IMR-90 (cell line): ENCODE measurements at regions not wholly inside any gene's neighbourhood (a gene's known extent, or its start where the extent isn't known, plus 50 kb on each side); places are given as distances from the start of the nearest gene placed in this dataset.

Experiments
- ATAC-seq: fragments of 200-7000 bp; cut with Tn5 transposase; 2 replicates; pipeline ENCODE4 v1.9.1; 2020; ENCODE audit warnings: low read depth, mild to moderate bottlenecking, moderate library complexity
- BruUV-seq: library from RNA; stranded (reverse); fragments of 400-500 nt; replicated peaks from 2 replicates; lab custom pipeline; 2021; lab: Mats Ljungman, UMichigan
- CTCF ChIA-PET: fragments of 300-600 bp; formaldehyde crosslinking; extraction: SDS; loops from one replicate; lab custom pipeline; 2021; ENCODE audit warnings: antibody characterized with exemption; lab: Yijun Ruan, JAX
- POLR2A ChIA-PET: fragments of 300-600 bp; sonication (Branson Sonifier 250); formaldehyde crosslinking; loops from one replicate; lab custom pipeline; 2022; ENCODE audit warnings: antibody characterized with exemption; ENCODE audit not compliant: unreplicated experiment; lab: Charles Lee
- DNase-seq: peaks from one replicate; pipeline ENCODE4 v3.0.0; 2013
- H2AFZ ChIP-seq: replicated peaks from 2 replicates; pipeline ENCODE3; 2013; ENCODE audit warnings: low read length, mild to moderate bottlenecking; ENCODE audit not compliant: poor library complexity
- H2AK5ac ChIP-seq: 2 replicates; pipeline ENCODE4 v1.6.1; 2013; ENCODE audit warnings: low read depth, low read length, inconsistent platforms
- H2AK9ac ChIP-seq: replicated peaks from 2 replicates; pipeline ENCODE3; 2013; ENCODE audit warnings: mild to moderate bottlenecking, low read depth, low read length, moderate library complexity; ENCODE audit not compliant: poor library complexity
- H2BK120ac ChIP-seq: 2 replicates; pipeline ENCODE4 v1.6.1; 2013; ENCODE audit warnings: low read depth, low read length, inconsistent platforms
- H2BK15ac ChIP-seq: 3 replicates; pipeline ENCODE4 v1.6.1; 2013; ENCODE audit warnings: low read depth, low read length, inconsistent platforms
- H2BK20ac ChIP-seq: 2 replicates; pipeline ENCODE4 v1.6.1; 2013; ENCODE audit warnings: low read depth, mild to moderate bottlenecking, inconsistent platforms, low read length, moderate library complexity
- H2BK5ac ChIP-seq: 2 replicates; pipeline ENCODE4 v1.6.1; 2013; ENCODE audit warnings: mild to moderate bottlenecking, low read depth, low read length, inconsistent platforms; ENCODE audit not compliant: poor library complexity, severe bottlenecking
- H3K14ac ChIP-seq: replicated peaks from 2 replicates; pipeline ENCODE4 v1.6.1; 2013; ENCODE audit warnings: low read depth, low read length, inconsistent platforms
- H3K18ac ChIP-seq: 2 replicates; pipeline ENCODE4 v1.6.1; 2013; ENCODE audit warnings: low read depth, low read length, control low read depth
- H3K23ac ChIP-seq: 2 replicates; pipeline ENCODE4 v1.6.1; 2013; ENCODE audit warnings: low read depth, low read length, inconsistent platforms
- H3K27ac ChIP-seq: 2 replicates; pipeline ENCODE4 v1.5.1; 2013; ENCODE audit warnings: mild to moderate bottlenecking, control low read depth, low read length; ENCODE audit not compliant: insufficient read depth
- H3K27me3 ChIP-seq: 2 replicates; pipeline ENCODE4 v1.6.1; 2013; ENCODE audit warnings: low read length; ENCODE audit not compliant: control insufficient read depth, insufficient read depth
- H3K36me3 ChIP-seq: 2 replicates; pipeline ENCODE4 v1.6.1; 2013; ENCODE audit warnings: low read length, mixed read lengths; ENCODE audit not compliant: control insufficient read depth, insufficient read depth
- H3K4ac ChIP-seq: 2 replicates; pipeline ENCODE4 v1.6.1; 2013; ENCODE audit warnings: low read depth, low read length, inconsistent platforms
- H3K4me1 ChIP-seq: 2 replicates; pipeline ENCODE4 v1.6.1; 2013; ENCODE audit warnings: low read length, mixed read lengths; ENCODE audit not compliant: control insufficient read depth, insufficient read depth
- H3K4me2 ChIP-seq: 2 replicates; pipeline ENCODE4 v1.6.1; 2013; ENCODE audit warnings: low read depth, mild to moderate bottlenecking, control low read depth, low read length, moderate library complexity
- H3K4me3 ChIP-seq: 2 replicates; pipeline ENCODE4 v1.5.1; 2013; ENCODE audit warnings: low read depth, mild to moderate bottlenecking, control low read depth, low read length, moderate library complexity; ENCODE audit not compliant: insufficient read depth
- H3K56ac ChIP-seq: 2 replicates; pipeline ENCODE4 v1.6.1; 2013; ENCODE audit warnings: low read length, inconsistent platforms; ENCODE audit not compliant: insufficient read depth; ENCODE audit errors: extremely low read depth
- H3K79me1 ChIP-seq, 2 experiments: 2 replicates each; pipeline ENCODE4 v1.6.1; 2013; ENCODE audit warnings: low read length in 2 of 2, inconsistent platforms in 1 of 2, low read depth in 1 of 2
- H3K9ac ChIP-seq: 2 replicates; pipeline ENCODE4 v1.6.1; 2013; ENCODE audit warnings: low read depth, low read length, control low read depth
- H3K9me1 ChIP-seq: 2 replicates; pipeline ENCODE4 v1.6.1; 2013; ENCODE audit warnings: low read length, inconsistent platforms; ENCODE audit not compliant: insufficient read depth
- H3K9me3 ChIP-seq: 2 replicates; pipeline ENCODE4 v1.6.1; 2013; ENCODE audit warnings: low read length; ENCODE audit not compliant: control insufficient read depth, insufficient read depth
- H4K20me1 ChIP-seq: 2 replicates; pipeline ENCODE4 v1.6.1; 2013; ENCODE audit warnings: low read length, inconsistent platforms; ENCODE audit not compliant: insufficient read depth
- H4K5ac ChIP-seq: 2 replicates; pipeline ENCODE4 v1.6.1; 2013; ENCODE audit warnings: mild to moderate bottlenecking, low read depth, low read length, control low read depth
- H4K8ac ChIP-seq, 2 experiments: 2 replicates each; pipeline ENCODE4 v1.6.1; 2013; ENCODE audit warnings: low read depth in 2 of 2, low read length in 2 of 2, control low read depth in 1 of 2, inconsistent platforms in 1 of 2
- H4K91ac ChIP-seq: 2 replicates; pipeline ENCODE4 v1.6.1; 2013; ENCODE audit warnings: low read depth, low read length, inconsistent platforms; ENCODE audit not compliant: insufficient read depth
- BHLHE40 ChIP-seq: fragments of 150-350 bp; IDR thresholded peaks from 2 replicates; pipeline ENCODE4 v1.6.1; 2016; ENCODE audit warnings: mild to moderate bottlenecking, low read depth, low read length
- CEBPB ChIP-seq: IDR thresholded peaks from 2 replicates; pipeline ENCODE4 v1.6.1; 2012; ENCODE audit warnings: low read depth, low read length, improper control_type of control experiment
- CHD1 ChIP-seq: IDR thresholded peaks from 2 replicates; pipeline ENCODE4 v1.6.1; 2012; ENCODE audit warnings: low read depth, low read length, improper control_type of control experiment
- CTCF ChIP-seq: conservative IDR thresholded peaks from 2 replicates; pipeline ENCODE4 v1.5.1; 2012; ENCODE audit warnings: mild to moderate bottlenecking, low read depth, low read length, improper control_type of control experiment
- ELK1 ChIP-seq: fragments of 150-350 bp; IDR thresholded peaks from 2 replicates; pipeline ENCODE4 v1.6.1; 2016; ENCODE audit warnings: low read depth, mild to moderate bottlenecking, low read length, moderate library complexity, borderline replicate concordance
- MAFK ChIP-seq: IDR thresholded peaks from 2 replicates; pipeline ENCODE4 v1.6.1; 2012; ENCODE audit warnings: low read depth, low read length, improper control_type of control experiment
- MXI1 ChIP-seq: IDR thresholded peaks from 2 replicates; pipeline ENCODE4 v1.6.1; 2012; ENCODE audit warnings: low read depth, mild to moderate bottlenecking, low read length, moderate library complexity, borderline replicate concordance
- NFE2L2 ChIP-seq: fragments of 150-350 bp; IDR thresholded peaks from 2 replicates; pipeline ENCODE4 v1.6.1; 2016; ENCODE audit warnings: low read depth, mild to moderate bottlenecking, low read length
- POLR2A ChIP-seq: IDR thresholded peaks from 2 replicates; pipeline ENCODE4 v1.6.1; 2012; ENCODE audit warnings: mild to moderate bottlenecking, low read depth, low read length
- RAD21 ChIP-seq: IDR thresholded peaks from 2 replicates; pipeline ENCODE4 v1.6.1; 2012; ENCODE audit warnings: low read length, improper control_type of control experiment
- RCOR1 ChIP-seq: IDR thresholded peaks from 2 replicates; pipeline ENCODE4 v1.6.1; 2012; ENCODE audit warnings: mild to moderate bottlenecking, low read length, improper control_type of control experiment; ENCODE audit not compliant: insufficient replicate concordance
- SMC3 ChIP-seq: fragments of 150-350 bp; IDR thresholded peaks from 2 replicates; pipeline ENCODE4 v1.6.1; 2016; ENCODE audit warnings: low read depth, mild to moderate bottlenecking, antibody characterized with exemption, low read length, moderate library complexity
- USF2 ChIP-seq: fragments of 150-350 bp; IDR thresholded peaks from 2 replicates; pipeline ENCODE4 v1.6.1; 2017; ENCODE audit warnings: mild to moderate bottlenecking, antibody characterized with exemption, low read length, low read depth
- WGBS, 2 experiments: methylation state at CpG; one replicate each; pipeline versions ENCODE4 v1.1.5 to v1.1.7; 2013; ENCODE audit warnings: missing lambda C conversion rate in 2 of 2; ENCODE audit not compliant: insufficient read length in 1 of 2; ENCODE audit errors: extremely low coverage in 2 of 2; 5-methylcytosine and 5-hydroxymethylcytosine counted together
- dilution Hi-C: fragments of 300-500 bp; cut with HindIII; formaldehyde crosslinking; loops from one replicate; pipeline ENCODE4 v1.14.3; 2018; ENCODE audit warnings: low sequenced_read_pairs; ENCODE audit not compliant: unreplicated experiment
- in situ Hi-C: fragments of 300-500 bp; cut with MboI; formaldehyde crosslinking; loops from 3 replicates; pipeline ENCODE4 v1.14.3; 2019; ENCODE audit warnings: low sequenced_read_pairs, inconsistent platforms, mixed read lengths
- intact Hi-C: fragments of 100-400 bp; cut with micrococcal nuclease; formaldehyde crosslinking; loops from 2 replicates; pipeline ENCODE4 v1.10.0; 2022

GRCh38 chr2:239789711-239790110 lies 235.4 kb downstream of the NDUFA10 start:
- no peak overlapping the region for H3K4ac ChIP-seq
- ATAC-seq: no peak
- TF ChIP-seq CHD1 (no peak), ELK1 (no peak), SMC3 (no peak), MAFK (no peak), BHLHE40 (no peak), CTCF (no peak), MXI1 (no peak), RCOR1 (no peak), POLR2A (no peak), CEBPB (no peak), NFE2L2 (no peak), USF2 (no peak), RAD21 (no peak)
- no peak overlapping the region for H3K56ac ChIP-seq
- no peaks in the 10 kb centered on the region for H3K36me3 ChIP-seq
- H4K8ac ChIP-seq: no peak overlapping the region
- CTCF ChIA-PET: no interaction called here
- no peaks in the 10 kb centered on the region for H3K9me1 ChIP-seq
- H3K4me2 ChIP-seq: no peak overlapping the region
- H2BK120ac ChIP-seq: no peak overlapping the region
- peaks cover 8% of the 10 kb centered on the region for H3K9me3 ChIP-seq
- WGBS, 2 experiments: no CpG with 5 or more reads among the region's 8 CpGs
- H2AFZ ChIP-seq: no peak overlapping the region
- H2BK5ac ChIP-seq: no peak overlapping the region
- no peak overlapping the region for H2BK20ac ChIP-seq
- intact Hi-C loops: no loop called here
- H3K4me1 ChIP-seq: no peaks in the 10 kb centered on the region
- no peak overlapping the region for H3K14ac ChIP-seq
- in situ Hi-C loops: no loop called here
- H3K9ac ChIP-seq: no peak overlapping the region
- H2AK5ac ChIP-seq: no peak overlapping the region
- no peak overlapping the region for H3K27ac ChIP-seq
- no peaks in the 10 kb centered on the region for H4K20me1 ChIP-seq
- no peak overlapping the region for H2AK9ac ChIP-seq
- H4K5ac ChIP-seq: no peak overlapping the region
- BruUV-seq: no TSS peak
- no peak overlapping the region for H2BK15ac ChIP-seq
- dilution Hi-C loops: no loop called here
- H3K27me3 ChIP-seq: no peaks in the 10 kb centered on the region
- no peaks in the 10 kb centered on the region for H3K79me1 ChIP-seq
- H3K4me3 ChIP-seq: no peak overlapping the region
- H3K18ac ChIP-seq: no peak overlapping the region
- POLR2A ChIA-PET: no interaction called here
- H4K91ac ChIP-seq: no peak overlapping the region
- H3K23ac ChIP-seq: no peak overlapping the region
- no peak for DNase-seq
